M059J (cell line): ENCODE measurements at regions not wholly inside any gene's neighbourhood (a gene's known extent, or its start where the extent isn't known, plus 50 kb on each side); places are given as distances from the start of the nearest gene placed in this dataset.
A peak's percentile ranks its signal among the peaks of the same experiment; 100 is the strongest.

Source experiments
- DNase-seq: peaks from one replicate; pipeline ENCODE4 v3.0.0-alpha.2; 2012; ENCODE audit warnings: low read depth

DNA sequence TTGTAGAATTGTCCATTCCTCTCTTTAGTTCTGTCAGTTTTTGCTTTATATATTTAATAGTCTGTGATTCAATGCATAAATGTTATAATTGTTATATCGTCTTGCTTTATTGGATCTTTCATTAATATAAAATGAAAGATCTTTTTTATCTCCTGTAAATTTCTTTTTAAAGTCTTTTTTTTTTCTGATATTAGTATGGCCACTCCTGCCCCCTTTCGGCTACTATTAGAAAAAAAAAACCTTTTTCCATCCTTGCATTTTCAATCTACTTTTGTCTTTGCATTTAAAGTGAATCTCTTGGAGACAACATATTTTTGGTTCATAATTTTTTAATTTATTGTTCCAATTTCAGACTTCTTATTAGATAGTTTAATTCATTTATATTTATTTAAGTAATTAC is 677.4 kb upstream of the NDST4 start:
- no peak for DNase-seq

DNA sequence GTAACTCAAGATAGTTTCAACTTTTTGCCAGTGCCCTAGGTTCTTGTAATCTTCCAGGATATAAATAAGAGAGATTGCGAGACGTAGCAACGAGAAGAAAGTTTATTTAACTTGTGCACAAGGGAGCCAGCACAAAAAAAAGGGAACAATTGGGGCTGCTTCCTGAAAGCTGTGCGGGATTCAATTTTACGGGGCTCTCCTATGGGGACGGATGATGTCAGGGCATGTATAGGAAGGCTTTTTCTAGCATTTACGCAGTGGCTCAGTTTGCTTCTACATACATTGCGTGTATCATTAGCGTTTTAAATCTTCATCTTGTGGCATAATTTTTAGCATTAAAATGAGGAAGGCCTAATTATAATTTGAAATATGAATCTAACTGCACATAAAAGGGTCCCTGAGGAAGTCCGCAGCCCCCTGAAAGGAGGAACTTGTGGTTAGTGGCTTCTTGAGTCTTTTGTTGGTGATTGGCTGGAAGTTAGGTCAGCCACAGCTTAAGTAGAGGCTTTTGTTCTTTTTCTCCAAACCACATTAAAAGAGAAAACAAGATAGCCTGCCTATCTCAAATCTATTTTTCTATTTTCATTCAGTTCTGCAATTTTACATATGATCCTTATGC is 668.2 kb upstream of the NDST4 start:
- no peak for DNase-seq

DNA sequence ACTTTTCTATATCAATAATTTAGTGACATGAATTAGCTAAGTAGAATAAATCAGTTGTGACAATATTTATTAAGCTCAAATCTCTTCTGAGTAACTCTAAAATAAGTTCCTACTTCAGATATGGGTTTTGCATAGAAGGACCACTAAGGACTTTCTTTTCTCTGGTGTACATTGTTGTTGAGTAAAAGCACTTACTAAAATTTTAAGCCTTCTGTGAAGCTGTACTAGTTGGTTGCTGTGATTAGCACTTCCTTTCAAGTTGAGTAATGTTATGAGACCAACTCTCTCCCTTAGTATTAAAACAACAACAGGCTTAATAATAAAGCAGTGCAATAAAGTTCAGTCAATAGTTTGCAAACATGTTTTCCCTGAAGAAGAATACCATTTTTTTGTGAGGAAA is 667.4 kb upstream of the NDST4 start:
- DNase-seq: no peak

DNA sequence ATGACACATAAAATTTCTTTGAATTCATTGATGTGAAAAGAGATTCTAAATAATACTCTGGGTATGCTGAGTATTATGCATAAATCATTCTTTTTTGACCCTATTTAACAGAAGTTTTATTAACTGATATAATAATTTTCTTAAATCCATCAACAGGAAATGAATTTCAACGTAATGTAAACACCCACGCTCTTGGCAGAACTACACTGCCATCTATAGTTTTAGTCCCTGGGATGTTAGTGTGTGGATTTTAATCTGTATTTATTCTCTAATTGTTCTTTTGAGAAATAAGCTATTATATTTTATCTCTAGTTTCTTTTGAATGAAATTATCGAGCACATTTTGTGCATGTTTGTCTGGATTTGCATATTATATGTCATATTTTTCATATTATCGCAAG is 666.8 kb upstream of the NDST4 start:
- no peak for DNase-seq

DNA sequence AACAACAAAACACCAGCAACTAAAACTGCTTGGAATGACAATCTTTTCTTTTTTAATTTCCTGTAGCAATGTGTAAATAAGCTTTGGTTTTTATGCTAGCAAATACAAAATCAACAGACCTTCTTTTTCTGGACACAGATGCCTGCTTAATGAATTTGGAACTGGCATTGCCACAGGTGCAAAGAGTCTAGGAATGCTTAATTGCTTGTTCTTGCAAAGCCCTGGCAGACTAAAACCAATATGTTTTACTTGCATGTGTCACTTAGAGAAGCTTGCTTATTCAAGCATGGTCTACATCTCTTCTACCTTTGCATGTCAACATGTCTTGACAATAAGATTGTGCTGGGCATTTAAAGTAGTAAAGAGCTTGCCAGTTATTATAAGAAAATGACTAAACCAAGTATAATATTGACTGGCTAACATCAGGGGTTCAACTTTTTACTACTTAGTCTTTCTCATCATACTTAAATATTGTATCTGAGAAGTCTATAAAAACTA is 656.7 kb upstream of the NDST4 start:
- no peak for DNase-seq

DNA sequence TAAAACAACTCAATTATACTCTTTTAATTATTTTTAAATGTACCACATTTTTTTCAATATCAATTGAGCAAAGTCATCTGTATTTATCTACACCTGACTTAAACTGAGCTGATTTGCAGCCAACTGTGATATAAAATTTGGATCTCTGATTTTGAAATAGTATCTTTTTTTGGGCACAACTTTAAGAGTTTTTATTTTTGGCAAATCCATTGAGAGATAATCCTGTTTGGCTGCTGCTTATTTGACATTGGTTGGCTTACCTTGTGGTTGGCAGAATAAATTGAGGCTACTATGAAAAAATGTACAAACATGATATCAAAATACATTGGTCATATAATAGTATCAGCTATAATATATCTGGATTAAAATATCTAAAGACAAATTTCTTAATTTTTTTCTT is 656.0 kb upstream of the NDST4 start:
- DNase-seq: no peak

DNA sequence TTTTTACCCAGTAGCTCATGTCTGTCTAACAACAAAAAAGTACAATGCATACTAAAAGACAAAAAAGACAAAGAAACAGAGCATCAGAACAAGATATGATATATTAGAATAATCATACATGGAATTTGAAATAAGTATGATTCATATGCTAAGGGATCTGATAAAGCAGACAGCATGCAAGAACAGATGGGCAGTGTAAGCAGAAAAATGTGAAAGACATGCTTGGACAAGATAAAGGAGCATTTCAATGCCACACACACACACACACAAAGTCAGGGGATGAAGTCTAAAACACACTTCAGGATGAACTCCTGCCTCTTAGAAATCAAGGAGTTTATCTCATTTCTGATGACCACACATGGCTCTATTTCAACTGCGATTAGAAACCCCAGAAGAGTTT is 649.6 kb upstream of the NDST4 start:
- no peak for DNase-seq

DNA sequence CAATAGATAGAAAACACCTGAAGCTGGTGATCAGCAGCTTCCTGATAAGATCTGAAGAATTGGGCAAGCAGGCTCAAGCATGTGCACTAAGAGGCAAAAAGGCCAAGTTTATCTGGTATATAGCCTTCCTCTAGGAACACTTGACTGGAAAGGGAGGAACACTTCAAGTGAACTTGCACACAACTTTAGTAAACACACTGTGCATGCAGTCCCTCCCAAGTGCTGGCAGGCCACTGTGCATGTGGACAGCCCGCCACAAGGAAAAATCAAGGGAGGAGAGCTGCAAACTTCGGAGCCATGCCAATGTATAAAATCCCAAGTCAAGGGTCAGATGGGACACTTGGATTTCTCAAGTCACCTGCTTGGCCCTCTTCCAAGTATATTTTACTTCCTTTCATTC is 645.8 kb upstream of the NDST4 start:
- no peak for DNase-seq

DNA sequence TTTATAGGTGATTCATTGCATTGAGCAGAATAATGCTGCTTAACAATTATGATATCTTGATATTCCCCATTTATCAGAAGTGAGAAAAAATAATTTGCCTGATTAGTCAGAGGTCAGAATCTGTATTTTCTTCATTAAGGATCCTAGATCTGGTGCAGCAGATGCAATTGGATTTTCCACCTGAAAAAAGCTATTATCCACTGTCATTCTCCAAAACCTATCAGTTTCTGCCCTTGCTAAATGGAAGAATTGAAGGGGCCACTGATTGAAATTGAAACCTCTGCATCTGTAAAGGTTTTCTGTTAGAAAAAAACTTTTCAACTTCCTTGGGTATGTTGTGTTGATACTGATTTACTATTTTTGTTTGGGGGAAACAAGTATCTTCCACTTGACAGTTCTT is 636.0 kb upstream of the NDST4 start:
- DNase-seq: no peak

DNA sequence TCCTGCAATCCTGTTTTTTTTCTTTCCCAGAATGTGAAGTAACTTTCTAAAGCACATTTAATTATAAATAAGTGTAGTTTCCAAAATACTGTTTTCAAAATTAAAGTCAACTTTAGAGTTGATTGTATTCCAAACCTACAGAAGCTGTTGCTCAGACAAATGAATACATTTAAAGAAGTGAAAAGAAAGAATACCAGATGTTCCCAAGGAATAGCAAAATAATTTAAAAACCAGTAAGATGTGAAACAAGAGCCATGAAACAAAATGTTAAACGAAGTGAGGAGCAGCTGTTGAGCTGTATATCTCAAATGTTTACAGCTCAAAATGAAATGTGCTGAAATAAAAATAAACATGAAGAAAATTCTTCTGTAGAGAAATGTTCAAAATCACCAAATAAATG is 627.4 kb upstream of the NDST4 start:
- no peak for DNase-seq

DNA sequence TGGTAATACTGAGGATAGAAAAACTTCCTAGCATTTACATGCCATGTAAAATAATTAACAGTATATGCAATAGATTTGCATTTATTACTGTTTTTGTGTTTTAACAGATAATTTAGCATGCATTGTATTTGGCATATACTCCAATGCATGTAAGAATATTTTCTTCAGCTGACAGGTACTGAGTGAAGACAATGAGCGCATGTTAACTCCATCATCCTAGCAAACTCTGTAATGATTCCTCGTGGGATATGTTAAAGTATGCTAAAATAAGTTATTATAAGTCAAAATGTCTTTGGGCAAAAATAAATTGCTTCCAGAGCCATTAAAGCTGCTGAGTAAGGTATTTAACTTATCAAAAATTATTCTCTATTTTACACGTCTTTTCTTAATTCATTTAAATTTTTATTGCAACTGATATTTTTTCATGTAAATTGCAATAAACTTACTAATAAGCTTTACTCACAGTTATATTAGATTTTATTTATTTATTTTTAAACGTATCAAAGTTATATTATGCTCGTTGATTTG is 616.4 kb upstream of the NDST4 start:
- DNase-seq: no peak

DNA sequence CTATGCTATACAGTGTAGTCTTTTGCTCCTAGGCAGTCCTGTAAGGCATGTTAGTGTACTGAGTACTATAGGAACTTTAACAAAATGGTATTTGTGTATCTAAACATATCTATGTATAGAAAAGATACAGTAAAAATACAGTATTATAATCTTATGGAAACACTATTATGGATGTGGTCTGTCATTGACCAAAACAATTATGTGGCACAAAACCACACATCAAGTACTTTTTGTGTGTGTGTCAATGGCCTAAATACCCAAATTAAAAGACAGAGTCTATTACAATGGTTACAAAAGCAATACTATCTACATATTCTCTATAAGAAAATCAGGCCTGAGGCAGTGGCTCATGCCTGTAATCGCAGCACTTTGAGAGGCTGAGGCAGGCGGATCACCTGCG is 610.2 kb upstream of the NDST4 start:
- DNase-seq: no peak

DNA sequence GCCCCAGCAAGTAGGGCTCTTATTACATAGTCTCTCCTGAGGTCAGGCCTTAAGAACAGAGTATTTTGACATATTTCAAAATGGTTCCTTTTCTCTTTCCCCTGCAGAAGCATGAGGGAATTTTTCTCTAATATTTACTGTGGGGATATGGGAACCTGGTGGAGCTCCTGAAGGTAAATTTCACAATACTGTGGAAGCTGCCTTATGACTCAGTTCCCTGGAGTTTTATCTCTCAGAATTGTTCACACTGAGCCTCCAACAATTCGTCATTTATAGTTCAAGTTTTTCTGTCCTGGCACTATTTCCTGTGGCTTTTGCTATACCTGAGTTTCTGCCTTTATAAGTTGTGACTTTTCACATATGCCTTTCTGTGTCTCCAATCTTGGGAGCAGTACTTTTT is 607.2 kb upstream of the NDST4 start:
- DNase-seq: peak; percentile 1

DNA sequence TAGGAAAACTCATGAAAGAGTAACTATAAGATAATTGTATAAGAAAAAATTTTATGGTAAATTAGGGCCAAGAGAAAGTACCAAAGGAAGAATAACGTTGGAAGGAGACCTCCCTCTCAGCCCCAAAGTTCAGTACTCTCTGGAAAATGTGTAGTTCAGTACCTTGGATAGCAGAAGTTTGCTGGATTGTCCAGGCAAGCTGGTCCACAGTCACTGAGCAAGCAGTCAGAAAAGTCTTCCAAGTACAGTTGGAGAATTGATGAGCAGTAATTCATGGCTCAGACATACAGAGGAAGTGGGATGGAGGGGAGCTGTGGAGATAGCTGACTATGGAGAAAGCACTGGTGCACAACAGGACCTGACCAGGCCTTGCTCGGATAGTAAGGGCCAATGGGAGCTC is 598.2 kb upstream of the NDST4 start:
- DNase-seq: no peak

DNA sequence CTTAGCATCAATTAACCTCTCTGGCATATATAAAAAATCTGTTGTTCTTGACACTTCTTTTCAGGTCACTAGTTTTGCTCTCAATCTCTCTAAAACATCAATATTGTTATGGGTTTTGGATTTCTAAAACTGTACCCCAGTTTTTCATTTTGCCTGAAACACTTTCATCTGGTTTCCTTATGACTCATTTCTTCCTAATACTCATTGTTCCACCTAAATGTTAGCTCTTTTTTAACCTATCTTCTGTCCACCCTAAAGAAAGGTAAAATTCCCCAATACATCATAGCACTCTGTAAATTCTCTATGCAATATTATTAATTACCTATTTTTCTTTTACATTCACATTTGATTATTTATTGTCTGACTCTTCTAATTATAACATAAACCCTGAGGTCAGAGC is 575.5 kb upstream of the NDST4 start:
- no peak for DNase-seq

DNA sequence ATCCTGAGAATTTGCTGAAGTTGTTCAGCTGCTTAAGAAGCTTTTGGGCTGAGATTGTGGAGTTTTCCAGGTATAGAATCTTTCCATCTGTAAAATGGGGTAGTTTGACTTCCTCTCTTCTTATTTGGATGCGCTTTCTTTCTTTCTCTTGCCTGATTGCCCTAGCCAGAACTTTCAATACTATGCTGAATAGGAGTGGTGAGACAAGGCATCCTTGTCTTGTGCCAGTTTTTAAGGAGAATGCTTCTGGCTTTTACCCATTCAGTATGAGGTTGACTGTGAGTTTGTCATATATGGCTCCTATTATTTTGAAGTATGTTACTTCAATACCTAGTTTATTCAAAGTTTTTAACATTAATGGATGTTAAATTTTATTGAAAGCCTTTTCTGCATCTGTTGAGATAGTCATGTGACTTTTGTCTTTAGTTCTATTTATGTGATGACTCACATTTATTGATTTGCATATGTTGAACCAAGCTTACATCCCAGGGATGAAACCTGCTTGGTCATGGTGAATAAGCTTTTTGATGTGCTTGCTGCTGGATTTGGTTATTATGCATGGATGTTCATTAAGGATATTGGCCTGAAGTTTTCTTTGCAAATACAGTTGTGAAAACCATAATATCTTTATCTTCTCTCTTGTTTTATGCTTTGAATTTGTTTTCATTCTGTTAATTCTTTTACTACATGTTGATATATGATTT is 573.8 kb upstream of the NDST4 start:
- no peak for DNase-seq

DNA sequence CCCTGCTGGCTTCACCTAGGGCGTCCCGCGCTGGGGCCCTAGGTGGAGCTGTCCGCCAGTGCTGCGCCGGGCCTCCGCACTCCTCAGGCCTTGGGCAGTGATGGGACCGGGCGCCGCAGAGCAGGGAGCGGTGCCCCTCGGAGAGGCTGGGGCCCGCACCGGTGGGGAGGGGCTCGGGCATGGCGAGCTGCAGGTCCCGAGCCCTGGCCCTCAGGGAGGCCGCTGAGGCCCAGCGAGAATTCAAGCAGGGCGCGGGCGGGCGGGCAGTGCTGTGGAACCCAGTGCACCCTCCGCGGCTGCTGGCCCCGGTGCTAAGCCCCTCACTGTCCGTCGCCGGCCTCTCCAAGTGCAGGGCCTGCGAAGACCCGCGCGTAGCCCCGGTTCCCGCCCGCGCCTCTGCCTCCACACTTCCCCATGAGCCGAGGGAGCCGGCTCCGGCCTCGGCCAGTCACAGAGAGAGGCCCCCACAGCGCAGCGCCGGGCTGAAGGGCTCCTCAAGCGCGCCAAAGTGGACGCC is 565.1 kb upstream of the NDST4 start:
- no peak for DNase-seq

DNA sequence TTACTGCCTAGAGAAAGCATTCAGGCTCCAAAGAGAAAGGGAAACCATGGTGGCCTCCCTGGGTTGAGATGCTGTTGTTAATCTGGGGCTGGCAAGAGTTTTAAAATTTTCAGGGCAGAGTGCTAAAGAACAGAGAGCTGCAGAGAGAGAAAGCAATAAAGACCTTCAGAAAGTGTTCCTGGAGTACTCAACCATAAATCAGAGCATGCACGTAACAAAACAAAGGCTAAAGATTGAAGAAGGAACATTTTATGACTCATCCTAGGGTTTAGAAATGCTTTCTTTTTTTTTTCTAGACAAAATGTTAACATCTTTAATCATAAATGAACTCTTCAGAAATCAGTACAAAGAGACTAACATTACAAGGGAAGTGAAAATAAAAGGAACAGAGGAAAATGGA is 562.3 kb upstream of the NDST4 start:
- peak; percentile 3 for DNase-seq

DNA sequence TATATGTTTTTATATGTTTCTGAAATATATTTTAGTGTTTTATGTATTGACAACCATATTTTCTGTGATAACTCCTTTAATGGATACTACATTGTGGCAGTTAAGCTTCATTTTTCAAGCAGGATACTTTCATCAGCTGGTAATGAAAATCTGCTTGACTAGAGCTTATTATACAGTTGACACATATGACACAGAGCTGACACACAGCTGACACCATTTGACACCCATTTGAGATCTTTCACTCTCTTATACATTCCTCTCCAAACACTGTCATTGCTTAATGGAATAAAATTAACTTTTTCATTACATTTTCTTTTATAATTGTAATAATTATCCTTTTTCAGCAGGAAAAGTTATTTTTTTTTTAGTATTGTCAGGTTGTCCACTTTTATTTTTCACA is 561.1 kb upstream of the NDST4 start:
- DNase-seq: no peak

DNA sequence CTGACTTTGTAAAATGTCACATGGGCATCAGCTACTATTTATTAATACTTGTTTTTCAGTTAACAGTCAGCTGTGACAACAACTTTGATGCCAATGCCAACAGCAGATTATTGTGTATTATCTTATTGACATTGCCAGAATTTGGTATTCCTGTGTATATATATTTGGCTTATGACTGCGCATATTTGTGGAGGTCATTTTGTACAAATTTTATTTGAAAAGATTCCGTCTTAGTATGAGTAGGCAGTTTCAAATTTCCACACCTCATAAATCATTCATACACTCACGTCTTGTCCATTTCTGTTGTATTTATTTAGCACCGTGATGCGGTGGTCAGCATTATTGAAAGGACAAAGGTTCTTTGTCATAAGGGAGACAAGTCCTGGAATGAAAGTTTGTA is 558.2 kb upstream of the NDST4 start:
- no peak for DNase-seq

DNA sequence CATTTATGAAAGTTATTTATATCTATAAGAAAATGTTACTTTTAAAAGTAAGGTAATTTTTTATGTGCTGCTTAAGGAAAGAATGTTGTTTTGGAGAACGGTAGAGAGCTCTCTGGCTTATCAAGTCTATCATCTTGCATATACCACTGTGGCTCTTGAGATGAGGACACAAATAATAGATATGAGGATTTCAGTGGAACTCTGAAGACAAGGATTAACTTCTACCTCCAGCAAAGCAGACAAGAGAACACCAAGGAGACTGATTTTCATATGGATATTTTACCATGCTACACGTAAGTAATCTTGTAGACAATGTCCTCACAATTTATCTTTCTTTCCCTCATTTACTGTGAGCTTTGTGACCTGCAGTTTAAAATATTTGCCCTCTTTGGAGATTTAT is 557.5 kb upstream of the NDST4 start:
- DNase-seq: no peak

DNA sequence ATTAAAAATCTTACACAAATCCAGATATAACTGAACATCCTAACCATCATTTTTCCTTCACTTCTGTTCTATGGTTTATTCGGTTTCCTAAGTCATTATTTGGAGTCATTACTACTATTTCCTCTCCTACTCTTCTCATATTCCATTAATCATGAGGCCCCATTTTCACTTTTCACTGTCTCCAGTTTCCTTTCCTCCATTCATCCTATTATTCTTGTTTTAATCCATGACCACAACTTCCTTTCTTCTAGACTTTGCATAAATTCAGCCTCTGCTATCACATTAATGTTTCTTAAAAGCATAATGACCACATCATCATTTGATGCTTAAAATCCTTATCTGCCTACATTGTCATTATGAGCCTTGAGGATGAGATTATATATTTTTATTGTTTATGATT is 555.0 kb upstream of the NDST4 start:
- DNase-seq: no peak

DNA sequence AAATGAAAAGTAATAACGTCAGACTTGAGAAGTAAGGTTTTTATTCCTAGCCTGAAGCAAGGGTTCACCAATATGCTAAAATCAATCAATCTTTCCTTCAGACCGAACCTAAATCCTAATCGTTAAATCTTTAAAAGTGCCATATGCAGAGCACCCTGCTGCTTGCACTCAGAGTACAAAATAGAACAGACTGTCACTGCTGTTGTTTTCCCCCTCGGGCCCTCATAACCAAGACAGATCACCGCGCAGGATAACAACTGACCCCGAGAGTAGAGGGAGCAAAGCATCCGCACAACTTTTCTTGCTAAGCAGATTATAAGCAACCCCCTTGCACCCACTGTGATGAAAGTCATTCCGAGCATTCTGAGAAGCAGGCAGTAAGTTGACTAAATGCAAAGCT is 550.9 kb upstream of the NDST4 start:
- DNase-seq: no peak
